Stimulated activated CD4-positive, alpha-beta T cell treated with anti-CD3 and anti-CD28 coated beads, Interleukin-4, amount 100 ng/mL, for 48 hours (primary cell): ENCODE measurements at regions not wholly inside any gene's neighbourhood (a gene's known extent, or its start where the extent isn't known, plus 50 kb on each side); places are given as distances from the start of the nearest gene placed in this dataset.
"Not testable (repeated sequence)": the region's sequence is repeated elsewhere in the genome, so short reads cannot be mapped to it uniquely, and the experiment has no call there.

Experiments
- DNase-seq, 2 donors: peaks; one replicate each; pipeline ENCODE4 v3.0.0-alpha.2; 2020; ENCODE audit warnings: low read depth in 2 of 2

- DNase-seq: no peak
Observed at GRCh38 chr22:48070083-48070482, 1307.6 kb downstream of the TBC1D22A start.

DNA sequence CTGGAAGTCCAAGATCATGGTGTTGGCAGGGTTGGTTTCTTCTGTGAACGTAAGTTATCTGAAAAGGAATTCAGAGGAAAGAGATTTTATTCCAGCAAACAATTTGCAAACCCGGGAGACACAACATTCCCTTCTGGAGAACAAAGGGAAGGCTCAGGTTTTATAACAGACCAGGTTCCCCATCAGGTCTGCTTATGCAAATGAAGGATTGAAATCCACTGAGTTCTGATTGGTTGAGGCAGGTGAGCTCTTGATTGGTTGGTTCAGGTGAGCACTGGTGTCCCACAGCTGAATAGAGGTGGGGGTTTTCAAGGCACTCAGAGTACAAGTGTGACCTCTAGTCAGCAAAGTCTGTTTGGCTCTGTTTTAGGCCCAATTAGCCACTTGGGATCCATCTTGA is 1306.8 kb downstream of the TBC1D22A start:
- no peak for DNase-seq

DNA sequence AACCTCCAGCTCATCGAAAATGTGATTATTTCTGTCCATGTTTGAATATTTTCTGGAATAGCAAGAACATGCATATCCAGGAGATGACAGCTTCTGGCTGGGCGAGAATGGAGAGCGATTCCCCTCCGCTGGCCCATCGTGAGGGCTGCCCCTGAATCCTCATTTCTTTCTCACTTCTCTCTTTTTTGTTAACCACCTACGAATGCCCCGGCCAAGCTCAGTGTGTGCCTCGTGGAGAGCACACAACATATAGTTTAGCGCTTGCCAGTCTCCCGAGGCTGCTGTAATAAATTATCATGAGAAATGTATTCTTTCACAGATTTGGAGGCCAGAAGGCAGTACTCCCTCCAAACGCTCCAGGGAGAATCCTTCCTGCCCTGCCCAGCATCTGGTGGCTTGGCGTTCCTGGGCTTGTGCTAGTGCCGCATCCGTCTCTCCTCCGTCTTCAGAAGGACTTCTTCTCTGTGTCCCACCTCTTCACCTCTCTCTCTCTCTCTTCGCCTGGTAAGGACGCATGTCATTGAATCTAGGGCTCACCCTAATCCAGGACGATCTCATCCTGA is 1306.0 kb downstream of the TBC1D22A start:
- DNase-seq: no peak

DNA sequence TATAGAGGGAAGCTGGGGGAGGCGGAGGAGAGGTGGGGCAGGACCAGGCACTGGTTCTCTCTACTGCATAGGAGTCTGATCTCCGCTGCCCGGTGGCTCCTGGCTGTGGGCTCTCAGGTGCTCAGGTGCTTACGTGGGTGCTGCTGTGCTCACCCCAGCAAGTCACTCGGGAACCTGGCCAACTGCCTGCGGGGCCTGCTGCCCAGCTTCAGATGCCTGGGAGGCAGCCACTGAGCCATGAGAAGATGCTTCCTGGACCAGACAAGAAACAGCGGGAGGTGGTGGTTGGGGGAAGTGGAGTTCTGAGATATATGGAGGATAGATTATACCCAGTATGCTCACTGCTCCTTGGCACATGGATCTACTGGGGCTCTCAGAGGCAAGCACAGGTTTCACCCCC is 1303.4 kb downstream of the TBC1D22A start:
- no peak for DNase-seq

DNA sequence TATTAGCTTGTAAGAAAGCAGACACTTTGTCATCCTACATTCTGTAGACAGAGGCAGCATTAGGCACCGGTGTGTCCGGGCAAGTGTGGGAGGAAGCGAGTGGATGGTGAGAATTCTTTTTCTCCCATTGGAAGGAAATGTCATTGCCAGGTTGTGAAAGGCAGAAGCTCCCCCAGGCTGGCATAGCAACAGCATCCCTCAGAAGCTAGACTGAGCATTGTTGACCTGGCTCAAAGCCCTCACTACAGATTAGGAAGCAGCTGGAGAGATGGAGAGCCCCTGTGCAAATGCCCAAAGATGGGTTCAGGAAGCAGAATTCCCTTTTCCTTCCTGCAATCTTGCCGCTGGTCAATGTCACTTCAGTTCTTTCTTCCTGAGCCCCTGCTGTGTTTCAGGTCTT is 1299.3 kb downstream of the TBC1D22A start:
- DNase-seq: no peak

DNA sequence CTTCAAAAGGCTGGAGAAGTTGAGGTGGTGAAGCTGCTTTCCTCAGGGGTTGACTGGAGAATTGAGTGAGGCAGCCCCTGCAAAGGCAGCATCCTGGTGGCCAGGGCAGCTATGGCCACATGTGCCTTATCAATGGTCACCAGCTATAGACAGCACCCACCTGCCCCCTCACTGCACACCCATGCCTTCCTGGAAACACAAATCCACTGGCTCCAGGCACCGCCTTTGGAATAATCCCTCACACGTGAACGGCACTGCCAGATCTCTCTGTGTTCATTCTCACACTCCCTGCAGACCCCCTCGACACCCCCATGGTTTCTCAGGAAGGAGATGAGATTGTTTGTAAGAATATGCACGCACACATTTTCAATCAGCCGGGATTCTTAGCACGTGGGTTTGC is 1297.8 kb downstream of the TBC1D22A start:
- DNase-seq: no peak

GRCh38 chr22:48059521-48059920 is 1297.1 kb downstream of the TBC1D22A start:
- DNase-seq: not testable (repeated sequence)

DNA sequence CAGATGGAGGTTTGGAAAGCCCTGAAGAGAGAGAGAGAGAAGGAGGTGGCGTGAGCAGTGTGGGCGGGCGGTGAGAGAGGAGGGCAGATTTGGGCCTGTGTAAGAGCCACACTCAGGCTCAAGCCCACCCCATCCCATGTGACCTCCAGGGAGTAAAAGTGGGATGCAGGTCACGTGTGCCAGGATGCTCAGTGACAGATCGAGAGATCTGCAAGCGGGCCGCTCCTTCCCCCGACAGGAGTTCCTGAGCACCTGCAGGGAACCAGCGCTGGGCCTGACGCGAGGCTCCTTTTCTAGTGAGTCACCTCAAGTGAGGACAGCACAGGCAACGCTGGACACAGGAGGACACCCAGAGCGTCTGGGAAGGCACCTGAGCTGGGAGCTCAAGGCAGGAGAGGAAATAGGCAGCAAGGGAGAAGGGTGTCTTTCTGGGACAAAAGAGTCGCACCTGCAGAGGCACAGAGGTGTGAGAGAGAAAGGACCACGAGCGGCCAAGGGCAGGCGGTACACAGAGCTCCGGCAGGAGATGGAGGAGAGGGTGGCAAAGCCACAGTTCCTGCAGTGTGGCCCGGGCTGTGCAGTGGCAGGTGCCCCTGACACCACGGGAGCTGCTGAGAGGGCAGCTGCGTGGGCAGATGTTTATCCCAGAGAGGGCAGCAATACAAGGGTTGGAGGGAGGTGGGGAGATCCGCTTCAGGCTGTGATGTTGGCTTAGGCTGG is 1294.8 kb downstream of the TBC1D22A start:
- no peak for DNase-seq

DNA sequence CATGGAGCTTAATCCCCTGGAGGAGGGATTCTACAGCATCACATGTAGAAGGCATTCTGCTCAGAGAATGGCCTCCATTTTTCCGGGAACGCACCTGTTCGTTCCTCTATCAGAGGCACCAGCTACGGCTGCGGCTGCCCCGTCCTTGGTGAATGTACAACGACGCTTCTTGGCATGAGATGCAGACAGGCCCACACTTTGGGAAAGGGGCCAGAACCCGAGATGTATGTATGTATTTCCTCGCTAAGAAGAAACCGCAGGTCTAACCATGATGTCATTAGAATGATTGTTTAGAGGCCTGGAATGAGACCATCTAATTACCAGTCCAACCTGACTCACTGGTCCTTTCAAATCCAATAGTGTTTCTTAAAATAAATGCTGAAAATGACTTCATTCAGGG is 1293.4 kb downstream of the TBC1D22A start:
- DNase-seq: no peak

DNA sequence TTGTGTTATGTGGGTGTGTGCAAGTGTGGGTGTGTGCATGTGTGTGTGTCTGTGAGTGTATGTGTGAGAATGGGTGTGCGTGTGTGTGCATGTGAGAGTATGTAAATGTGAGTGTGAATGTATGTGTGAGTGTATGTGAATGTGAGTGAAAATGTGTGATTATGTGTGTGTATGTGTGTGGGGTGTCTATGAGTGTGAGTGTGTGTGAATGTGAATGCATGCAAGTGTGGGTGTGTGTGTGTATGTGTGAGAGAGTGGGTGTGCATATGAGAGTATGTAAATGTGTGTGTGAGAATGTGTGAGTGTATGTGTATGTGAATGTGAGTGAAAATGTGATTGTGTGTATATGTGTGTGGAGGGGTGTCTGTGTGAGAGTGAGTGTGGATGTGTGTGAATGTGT is 1292.7 kb downstream of the TBC1D22A start:
- no peak for DNase-seq

DNA sequence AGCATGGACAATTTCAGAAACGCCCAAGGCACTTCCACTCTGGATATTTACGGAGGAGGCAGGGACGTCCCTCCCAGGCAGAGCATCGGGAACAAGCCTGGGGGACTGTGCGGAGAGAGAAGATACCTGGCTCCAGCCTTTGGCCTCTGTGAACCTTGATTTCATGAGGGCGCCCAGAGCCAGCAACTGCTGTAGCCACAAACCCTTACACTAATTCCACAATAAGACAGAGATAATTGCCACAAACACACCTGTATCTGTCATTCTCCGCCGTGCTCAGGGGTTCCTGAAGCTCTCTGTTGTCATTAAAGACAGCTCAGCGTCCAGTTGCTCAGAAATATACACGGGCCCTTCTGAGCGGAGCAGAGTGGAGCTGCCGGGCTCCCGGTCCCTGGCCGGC is 1292.1 kb downstream of the TBC1D22A start:
- no peak for DNase-seq

DNA sequence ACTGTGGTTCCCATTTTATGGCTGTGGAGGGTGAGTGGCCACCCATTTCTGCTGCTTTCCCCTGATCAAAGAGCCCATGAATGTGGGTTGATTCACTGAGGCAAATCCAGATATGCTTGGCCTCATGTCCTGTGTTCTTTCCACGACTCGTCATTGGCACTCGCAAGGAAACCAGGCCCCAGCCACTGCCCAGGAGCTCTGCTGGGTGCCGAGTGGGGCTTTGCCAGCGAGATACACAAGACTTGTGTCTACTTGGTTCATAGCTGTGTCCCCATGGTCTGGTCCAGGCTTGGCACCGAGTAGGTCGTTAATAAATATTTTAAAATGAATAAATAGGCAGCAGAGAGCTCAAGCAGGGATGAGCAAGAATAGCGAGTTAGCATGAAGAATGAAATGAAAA is 1291.5 kb downstream of the TBC1D22A start:
- no peak for DNase-seq

- no peak for DNase-seq
Observed at GRCh38 chr22:48053486-48053885, 1291.0 kb downstream of the TBC1D22A start.

DNA sequence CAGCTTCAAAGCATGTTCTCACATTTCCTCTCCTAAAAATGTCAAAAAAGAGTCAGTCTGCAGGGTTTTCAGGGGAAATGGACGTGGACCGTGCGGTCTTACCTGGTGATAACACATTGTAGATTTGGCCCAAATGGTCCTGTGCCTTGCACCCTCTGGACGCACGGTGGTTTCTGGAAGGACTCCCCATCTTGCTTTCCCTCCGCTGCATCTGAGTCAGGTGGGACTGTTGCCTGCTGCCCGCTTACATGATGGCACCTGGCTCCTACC is 1290.1 kb downstream of the TBC1D22A start:
- DNase-seq: no peak

- DNase-seq: no peak
Observed at GRCh38 chr22:48051796-48052620, 1289.6 kb downstream of the TBC1D22A start.

DNA sequence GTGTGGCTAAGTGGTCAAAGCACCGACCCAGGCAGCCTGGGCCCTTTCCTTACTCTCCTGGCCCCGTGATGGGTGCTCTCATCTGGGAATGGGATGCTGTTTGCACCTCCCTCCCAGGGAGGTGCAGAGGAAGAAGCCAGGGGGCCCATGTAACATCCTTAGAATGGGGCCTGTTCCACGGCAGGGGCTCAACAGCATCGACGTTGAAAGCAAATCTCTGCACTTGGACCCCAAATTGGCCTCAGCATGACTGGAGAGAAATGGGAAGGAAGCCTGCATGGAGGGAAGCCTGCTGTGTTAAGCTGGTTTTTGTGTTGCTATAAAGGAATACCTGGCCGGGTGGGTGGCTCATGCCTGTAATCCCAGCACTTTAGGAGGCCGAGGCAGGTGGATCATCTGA is 1288.4 kb downstream of the TBC1D22A start:
- DNase-seq: no peak

GRCh38 chr22:48049116-48049515 is 1286.7 kb downstream of the TBC1D22A start:
- DNase-seq: no peak

DNA sequence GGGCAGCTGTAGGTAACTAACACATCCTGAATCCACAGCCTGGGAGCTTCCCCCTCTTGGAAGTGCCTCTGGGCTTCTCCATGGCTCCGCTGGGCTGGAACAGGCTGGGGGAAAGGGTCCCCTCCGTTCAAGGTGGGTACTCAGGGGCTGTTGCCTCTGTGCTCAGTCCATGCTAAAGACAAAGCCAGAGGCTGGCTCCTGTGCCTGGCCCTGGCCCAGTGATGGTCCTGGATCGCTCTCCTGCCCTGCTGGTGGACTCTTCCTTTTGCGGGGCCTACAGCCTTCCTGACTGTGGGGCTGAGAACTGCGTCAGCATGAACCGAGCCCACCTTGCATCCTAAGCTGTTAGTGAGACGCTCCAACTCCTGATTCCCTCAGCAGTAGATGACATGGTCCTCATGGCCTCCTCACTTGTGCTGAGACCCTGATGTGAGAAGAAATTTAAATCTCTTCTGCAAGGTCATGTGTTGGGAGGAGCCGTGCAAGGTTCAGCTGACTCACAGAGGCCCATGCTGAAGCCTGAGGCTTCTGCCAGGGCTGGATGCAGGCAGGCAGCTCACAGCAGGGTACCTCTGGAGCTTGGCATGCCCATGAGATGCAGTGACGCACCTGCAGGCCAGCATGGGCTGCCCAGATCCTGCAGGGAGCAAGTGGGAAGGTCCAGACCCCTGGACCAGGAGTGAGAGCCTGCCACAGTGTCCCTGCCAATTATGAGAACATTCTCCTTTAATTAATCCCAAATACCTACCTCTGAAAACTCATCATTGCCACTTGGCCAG is 1285.5 kb downstream of the TBC1D22A start:
- no peak for DNase-seq

- DNase-seq: no peak
Observed at GRCh38 chr22:48045369-48045768, 1282.9 kb downstream of the TBC1D22A start.

GRCh38 chr22:48044487-48045060 is 1282.1 kb downstream of the TBC1D22A start:
- DNase-seq: no peak

DNA sequence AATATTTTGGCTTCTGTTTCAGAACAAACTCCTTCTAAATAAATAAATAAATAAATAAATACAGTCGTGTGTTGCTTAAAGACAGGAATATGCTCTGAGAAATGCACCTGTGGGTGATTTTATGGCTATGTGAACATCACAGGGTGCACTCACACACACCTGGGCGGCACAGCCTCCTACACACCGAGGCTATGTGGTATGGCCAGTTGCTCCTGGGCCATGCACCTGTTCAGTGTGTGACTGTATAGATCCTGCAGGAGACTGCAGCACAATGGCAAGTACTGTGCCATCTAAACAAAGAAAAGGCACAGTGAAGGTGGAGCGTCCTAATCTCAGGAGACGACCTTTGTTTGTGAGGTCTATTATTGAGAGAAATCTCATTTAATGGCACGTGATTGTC is 1281.1 kb downstream of the TBC1D22A start:
- DNase-seq: no peak
